ENCODE measurements at regions not wholly inside any gene's neighbourhood (a gene's known extent, or its start where the extent isn't known, plus 50 kb on each side); places are given as distances from the start of the nearest gene placed in this dataset.

GRCh38 chr5:58246461-58246944 lies 213.4 kb downstream of the PLK2 start:
- ATAC-seq, result no peak
- DNase-seq (ENCODE audit: low spot score in 2 of 2), result no peak
- Mint-ChIP-seq H3K36me3 (no peaks in the 10 kb centered on the region), H3K27ac (no peak overlapping the region), H3K9me3 (no peaks in the 10 kb centered on the region)

- no peak for DNase-seq (ENCODE audit: low spot score in 2 of 2)
- no peak for ATAC-seq
- Mint-ChIP-seq H3K9me3 (no peaks in the 10 kb centered on the region), H3K36me3 (no peaks in the 10 kb centered on the region), H3K27ac (no peak overlapping the region)
Measured at GRCh38 chr5:58245476-58245840, 214.4 kb downstream of the PLK2 start.

- no peaks in the 10 kb centered on the region for H3K36me3 Mint-ChIP-seq
- no peak for DNase-seq (ENCODE audit: low spot score in 2 of 2)
- no peak for ATAC-seq
- H3K9me3 Mint-ChIP-seq, result no peaks in the 10 kb centered on the region
- H3K27ac Mint-ChIP-seq, result no peak overlapping the region
Measured at GRCh38 chr5:58244819-58245475, 214.9 kb downstream of the PLK2 start.

- H3K9me3 Mint-ChIP-seq, result no peaks in the 10 kb centered on the region
- no peak overlapping the region for H3K27ac Mint-ChIP-seq
- no peaks in the 10 kb centered on the region for H3K36me3 Mint-ChIP-seq
- ATAC-seq, result no peak
- no peak for DNase-seq (ENCODE audit: low spot score in 2 of 2)
Measured at GRCh38 chr5:58241389-58241788, 218.5 kb downstream of the PLK2 start.

- Mint-ChIP-seq H3K9me3 (no peaks in the 10 kb centered on the region), H3K36me3 (no peaks in the 10 kb centered on the region), H3K27ac (no peak overlapping the region)
- ATAC-seq (no peak), DNase-seq (ENCODE audit: low spot score in 2 of 2) (no peak)
Measured at GRCh38 chr5:58240322-58240721, 219.6 kb downstream of the PLK2 start.

- ATAC-seq (no peak), DNase-seq (ENCODE audit: low spot score in 2 of 2) (no peak)
- Mint-ChIP-seq H3K36me3 (no peaks in the 10 kb centered on the region), H3K27ac (no peak overlapping the region), H3K9me3 (no peaks in the 10 kb centered on the region)
Measured at GRCh38 chr5:58239731-58240130, 220.2 kb downstream of the PLK2 start.

- Mint-ChIP-seq H3K36me3 (no peaks in the 10 kb centered on the region), H3K27ac (no peak overlapping the region), H3K9me3 (no peaks in the 10 kb centered on the region)
- ATAC-seq (peak in 1 of 2 donors; percentile 88), DNase-seq (ENCODE audit: low spot score in 2 of 2) (no peak)
Measured at GRCh38 chr5:58239045-58239444, 220.8 kb downstream of the PLK2 start.

- Mint-ChIP-seq H3K27ac (no peak overlapping the region), H3K9me3 (no peaks in the 10 kb centered on the region), H3K36me3 (no peaks in the 10 kb centered on the region)
- ATAC-seq (no peak), DNase-seq (ENCODE audit: low spot score in 2 of 2) (no peak)
Measured at GRCh38 chr5:58236498-58236897, 223.4 kb downstream of the PLK2 start.

GRCh38 chr5:58235299-58235698 lies 224.6 kb downstream of the PLK2 start:
- H3K36me3 Mint-ChIP-seq, result no peaks in the 10 kb centered on the region
- no peak for ATAC-seq
- no peak for DNase-seq (ENCODE audit: low spot score in 2 of 2)
- no peak overlapping the region for H3K27ac Mint-ChIP-seq
- H3K9me3 Mint-ChIP-seq, result no peaks in the 10 kb centered on the region

GRCh38 chr5:58232130-58232529 lies 227.8 kb downstream of the PLK2 start:
- no peak for DNase-seq (ENCODE audit: low spot score in 2 of 2)
- ATAC-seq, result no peak
- H3K36me3 Mint-ChIP-seq, result no peaks in the 10 kb centered on the region
- no peaks in the 10 kb centered on the region for H3K9me3 Mint-ChIP-seq
- no peak overlapping the region for H3K27ac Mint-ChIP-seq

- H3K9me3 Mint-ChIP-seq, result no peaks in the 10 kb centered on the region
- no peak for ATAC-seq
- no peaks in the 10 kb centered on the region for H3K36me3 Mint-ChIP-seq
- DNase-seq (ENCODE audit: low spot score in 2 of 2), result no peak
- no peak overlapping the region for H3K27ac Mint-ChIP-seq
Measured at GRCh38 chr5:58231041-58231440, 228.8 kb downstream of the PLK2 start.

- no peak for ATAC-seq
- Mint-ChIP-seq H3K9me3 (no peaks in the 10 kb centered on the region), H3K36me3 (no peaks in the 10 kb centered on the region), H3K27ac (no peak overlapping the region)
- no peak for DNase-seq (ENCODE audit: low spot score in 2 of 2)
Measured at GRCh38 chr5:58228896-58229295, 231.0 kb downstream of the PLK2 start.

GRCh38 chr5:58227858-58228257 lies 232.0 kb downstream of the PLK2 start:
- H3K9me3 Mint-ChIP-seq, result no peaks in the 10 kb centered on the region
- no peak for DNase-seq (ENCODE audit: low spot score in 2 of 2)
- no peak for ATAC-seq
- H3K27ac Mint-ChIP-seq, result no peak overlapping the region
- H3K36me3 Mint-ChIP-seq, result no peaks in the 10 kb centered on the region

- Mint-ChIP-seq H3K27ac (no peak overlapping the region), H3K9me3 (no peaks in the 10 kb centered on the region), H3K36me3 (no peaks in the 10 kb centered on the region)
- DNase-seq (ENCODE audit: low spot score in 2 of 2) (no peak), ATAC-seq (no peak)
Measured at GRCh38 chr5:58224661-58225060, 235.2 kb downstream of the PLK2 start.

- Mint-ChIP-seq H3K36me3 (no peaks in the 10 kb centered on the region), H3K27ac (no peak overlapping the region), H3K9me3 (no peaks in the 10 kb centered on the region)
- ATAC-seq (no peak), DNase-seq (ENCODE audit: low spot score in 2 of 2) (no peak)
Measured at GRCh38 chr5:58224221-58224620, 235.7 kb downstream of the PLK2 start.

GRCh38 chr5:58215364-58215763 lies 244.5 kb downstream of the PLK2 start:
- H3K9me3 Mint-ChIP-seq, result peaks cover 5 to 7% of the 10 kb centered on the region in 2 donors
- H3K36me3 Mint-ChIP-seq, result peaks cover 0 to 22% of the 10 kb centered on the region in 2 donors
- H3K27ac Mint-ChIP-seq, result no peak overlapping the region
- DNase-seq (ENCODE audit: low spot score in 2 of 2) (no peak), ATAC-seq (no peak)

- no peak for DNase-seq (ENCODE audit: low spot score in 2 of 2)
- no peak for ATAC-seq
- no peak overlapping the region for H3K27ac Mint-ChIP-seq
- no peaks in the 10 kb centered on the region for H3K9me3 Mint-ChIP-seq
- peaks cover 0 to 7% of the 10 kb centered on the region in 2 donors for H3K36me3 Mint-ChIP-seq
Measured at GRCh38 chr5:58211441-58211840, 248.4 kb downstream of the PLK2 start.

GRCh38 chr5:58208674-58209073 lies 251.2 kb downstream of the PLK2 start:
- H3K36me3 Mint-ChIP-seq, result no peaks in the 10 kb centered on the region
- no peak overlapping the region for H3K27ac Mint-ChIP-seq
- no peaks in the 10 kb centered on the region for H3K9me3 Mint-ChIP-seq
- no peak for DNase-seq (ENCODE audit: low spot score in 2 of 2)
- ATAC-seq, result no peak

- Mint-ChIP-seq H3K9me3 (no peaks in the 10 kb centered on the region), H3K27ac (no peak overlapping the region), H3K36me3 (no peaks in the 10 kb centered on the region)
- ATAC-seq, result no peak
- no peak for DNase-seq (ENCODE audit: low spot score in 2 of 2)
Measured at GRCh38 chr5:58207076-58207475, 252.8 kb downstream of the PLK2 start.
